HEK293 (cell line): ENCODE measurements at regions not wholly inside any gene's neighbourhood (a gene's known extent, or its start where the extent isn't known, plus 50 kb on each side); places are given as distances from the start of the nearest gene placed in this dataset.

Experiments
- KLF9 ChIP-seq: fragments of 450-650 bp; formaldehyde crosslinking; IDR thresholded peaks from 2 replicates; pipeline ENCODE4 v1.5.1; 2016; ENCODE audit warnings: missing biosample characterization, missing genetic modification characterization, low read depth
- SCRT1 ChIP-seq: fragments of 450-650 bp; formaldehyde crosslinking; IDR thresholded peaks from 2 replicates; pipeline ENCODE4 v1.5.1; 2016; ENCODE audit warnings: missing biosample characterization, missing genetic modification characterization, borderline replicate concordance
- ZNF341 ChIP-seq: fragments of 450-650 bp; formaldehyde crosslinking; IDR thresholded peaks from 2 replicates; pipeline ENCODE4; 2016; ENCODE audit warnings: low read depth, missing biosample characterization, missing genetic modification characterization
- ZNF513 ChIP-seq: fragments of 450-650 bp; IDR thresholded peaks from 2 replicates; pipeline ENCODE4 v1.5.1; 2018; ENCODE audit warnings: missing biosample characterization, missing genetic modification characterization
- TF ChIP-seq, protein P1 (sequence below): fragments of 450-650 bp; formaldehyde crosslinking; IDR thresholded peaks from 2 replicates; pipeline ENCODE4 v1.5.1; 2016; ENCODE audit warnings: missing biosample characterization, missing genetic modification characterization
- TF ChIP-seq, protein P2 (sequence below): fragments of 450-650 bp; formaldehyde crosslinking; IDR thresholded peaks from 2 replicates; pipeline ENCODE4 v1.5.1; 2016; ENCODE audit warnings: missing biosample characterization, missing genetic modification characterization
- TF ChIP-seq, protein P3 (sequence below): fragments of 450-650 bp; formaldehyde crosslinking; IDR thresholded peaks from 2 replicates; pipeline ENCODE4 v1.5.1; 2016; ENCODE audit warnings: missing biosample characterization, missing genetic modification characterization
- TF ChIP-seq, protein P4 (sequence below): fragments of 450-650 bp; formaldehyde crosslinking; IDR thresholded peaks from 2 replicates; pipeline ENCODE4 v1.5.1; 2016; ENCODE audit warnings: missing biosample characterization, missing genetic modification characterization

GRCh38 chr4:19278665-19279064 lies 973.0 kb upstream of the SLIT2 start:
- TF ChIP-seq KLF9 (no peak), ZNF341 (tag by site-specific recombination) (no peak), ZNF513 (tag by site-specific recombination) (no peak), SCRT1 (tag by site-specific recombination) (no peak)
- TF ChIP-seq, protein P1, sequence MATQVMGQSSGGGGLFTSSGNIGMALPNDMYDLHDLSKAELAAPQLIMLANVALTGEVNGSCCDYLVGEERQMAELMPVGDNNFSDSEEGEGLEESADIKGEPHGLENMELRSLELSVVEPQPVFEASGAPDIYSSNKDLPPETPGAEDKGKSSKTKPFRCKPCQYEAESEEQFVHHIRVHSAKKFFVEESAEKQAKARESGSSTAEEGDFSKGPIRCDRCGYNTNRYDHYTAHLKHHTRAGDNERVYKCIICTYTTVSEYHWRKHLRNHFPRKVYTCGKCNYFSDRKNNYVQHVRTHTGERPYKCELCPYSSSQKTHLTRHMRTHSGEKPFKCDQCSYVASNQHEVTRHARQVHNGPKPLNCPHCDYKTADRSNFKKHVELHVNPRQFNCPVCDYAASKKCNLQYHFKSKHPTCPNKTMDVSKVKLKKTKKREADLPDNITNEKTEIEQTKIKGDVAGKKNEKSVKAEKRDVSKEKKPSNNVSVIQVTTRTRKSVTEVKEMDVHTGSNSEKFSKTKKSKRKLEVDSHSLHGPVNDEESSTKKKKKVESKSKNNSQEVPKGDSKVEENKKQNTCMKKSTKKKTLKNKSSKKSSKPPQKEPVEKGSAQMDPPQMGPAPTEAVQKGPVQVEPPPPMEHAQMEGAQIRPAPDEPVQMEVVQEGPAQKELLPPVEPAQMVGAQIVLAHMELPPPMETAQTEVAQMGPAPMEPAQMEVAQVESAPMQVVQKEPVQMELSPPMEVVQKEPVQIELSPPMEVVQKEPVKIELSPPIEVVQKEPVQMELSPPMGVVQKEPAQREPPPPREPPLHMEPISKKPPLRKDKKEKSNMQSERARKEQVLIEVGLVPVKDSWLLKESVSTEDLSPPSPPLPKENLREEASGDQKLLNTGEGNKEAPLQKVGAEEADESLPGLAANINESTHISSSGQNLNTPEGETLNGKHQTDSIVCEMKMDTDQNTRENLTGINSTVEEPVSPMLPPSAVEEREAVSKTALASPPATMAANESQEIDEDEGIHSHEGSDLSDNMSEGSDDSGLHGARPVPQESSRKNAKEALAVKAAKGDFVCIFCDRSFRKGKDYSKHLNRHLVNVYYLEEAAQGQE (tag by site-specific recombination): no peak
- TF ChIP-seq, protein P2, sequence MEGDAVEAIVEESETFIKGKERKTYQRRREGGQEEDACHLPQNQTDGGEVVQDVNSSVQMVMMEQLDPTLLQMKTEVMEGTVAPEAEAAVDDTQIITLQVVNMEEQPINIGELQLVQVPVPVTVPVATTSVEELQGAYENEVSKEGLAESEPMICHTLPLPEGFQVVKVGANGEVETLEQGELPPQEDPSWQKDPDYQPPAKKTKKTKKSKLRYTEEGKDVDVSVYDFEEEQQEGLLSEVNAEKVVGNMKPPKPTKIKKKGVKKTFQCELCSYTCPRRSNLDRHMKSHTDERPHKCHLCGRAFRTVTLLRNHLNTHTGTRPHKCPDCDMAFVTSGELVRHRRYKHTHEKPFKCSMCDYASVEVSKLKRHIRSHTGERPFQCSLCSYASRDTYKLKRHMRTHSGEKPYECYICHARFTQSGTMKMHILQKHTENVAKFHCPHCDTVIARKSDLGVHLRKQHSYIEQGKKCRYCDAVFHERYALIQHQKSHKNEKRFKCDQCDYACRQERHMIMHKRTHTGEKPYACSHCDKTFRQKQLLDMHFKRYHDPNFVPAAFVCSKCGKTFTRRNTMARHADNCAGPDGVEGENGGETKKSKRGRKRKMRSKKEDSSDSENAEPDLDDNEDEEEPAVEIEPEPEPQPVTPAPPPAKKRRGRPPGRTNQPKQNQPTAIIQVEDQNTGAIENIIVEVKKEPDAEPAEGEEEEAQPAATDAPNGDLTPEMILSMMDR (tag by site-specific recombination): no peak
- TF ChIP-seq, protein P3, sequence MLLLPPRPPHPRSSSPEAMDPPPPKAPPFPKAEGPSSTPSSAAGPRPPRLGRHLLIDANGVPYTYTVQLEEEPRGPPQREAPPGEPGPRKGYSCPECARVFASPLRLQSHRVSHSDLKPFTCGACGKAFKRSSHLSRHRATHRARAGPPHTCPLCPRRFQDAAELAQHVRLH (tag by site-specific recombination): no peak
- TF ChIP-seq, protein P4, sequence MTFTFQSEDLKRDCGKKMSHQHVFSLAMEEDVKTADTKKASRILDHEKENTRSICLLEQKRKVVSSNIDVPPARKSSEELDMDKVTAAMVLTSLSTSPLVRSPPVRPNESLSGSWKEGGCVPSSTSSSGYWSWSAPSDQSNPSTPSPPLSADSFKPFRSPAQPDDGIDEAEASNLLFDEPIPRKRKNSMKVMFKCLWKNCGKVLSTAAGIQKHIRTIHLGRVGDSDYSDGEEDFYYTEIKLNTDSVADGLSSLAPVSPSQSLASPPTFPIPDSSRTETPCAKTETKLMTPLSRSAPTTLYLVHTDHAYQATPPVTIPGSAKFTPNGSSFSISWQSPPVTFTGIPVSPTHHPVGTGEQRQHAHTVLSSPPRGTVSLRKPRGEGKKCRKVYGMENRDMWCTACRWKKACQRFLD: no peak
